HEK293T (cell line): ENCODE measurements at regions not wholly inside any gene's neighbourhood (a gene's known extent, or its start where the extent isn't known, plus 50 kb on each side); places are given as distances from the start of the nearest gene placed in this dataset.

ENCODE experiments used
- ARNT ChIP-seq: fragments of 450-650 bp; IDR thresholded peaks from 2 replicates; pipeline ENCODE4 v1.6.1; 2017; ENCODE audit warnings: mild to moderate bottlenecking
- BHLHE40 ChIP-seq: fragments of 450-650 bp; IDR thresholded peaks from 2 replicates; pipeline ENCODE4 v1.6.1; 2016; ENCODE audit warnings: mild to moderate bottlenecking, moderate library complexity, borderline replicate concordance
- ELF4 ChIP-seq: fragments of 450-650 bp; IDR thresholded peaks from 2 replicates; pipeline ENCODE4 v1.6.1; 2017; ENCODE audit warnings: antibody characterized with exemption
- FOXA1 ChIP-seq: fragments of 450-650 bp; IDR thresholded peaks from 2 replicates; pipeline ENCODE4 v1.6.1; 2016; ENCODE audit warnings: mild to moderate bottlenecking
- FOXK2 ChIP-seq: fragments of 450-650 bp; IDR thresholded peaks from 2 replicates; pipeline ENCODE4 v1.6.1; 2016; ENCODE audit warnings: mild to moderate bottlenecking
- FOXM1 ChIP-seq: fragments of 450-650 bp; IDR thresholded peaks from 2 replicates; pipeline ENCODE4 v1.6.1; 2017; ENCODE audit warnings: mild to moderate bottlenecking, borderline replicate concordance
- HDGF ChIP-seq: fragments of 450-650 bp; IDR thresholded peaks from 2 replicates; pipeline ENCODE4 v1.6.1; 2017; ENCODE audit warnings: antibody characterized with exemption, borderline replicate concordance
- NFRKB ChIP-seq: fragments of 450-650 bp; IDR thresholded peaks from 2 replicates; pipeline ENCODE4 v1.6.1; 2016; ENCODE audit warnings: mild to moderate bottlenecking, moderate library complexity
- SP1 ChIP-seq: fragments of 450-650 bp; IDR thresholded peaks from 2 replicates; pipeline ENCODE4 v1.6.1; 2017
- SUZ12 ChIP-seq: fragments of 450-650 bp; IDR thresholded peaks from 2 replicates; pipeline ENCODE4 v1.6.1; 2016; ENCODE audit warnings: mild to moderate bottlenecking
- TARDBP ChIP-seq: fragments of 450-650 bp; IDR thresholded peaks from 2 replicates; pipeline ENCODE4 v1.6.1; 2016
- ZNF384 ChIP-seq: fragments of 450-650 bp; IDR thresholded peaks from 2 replicates; pipeline ENCODE4 v1.6.1; 2016
- TF ChIP-seq, protein P1 (sequence below): fragments of 450-650 bp; IDR thresholded peaks from 2 replicates; pipeline ENCODE4 v1.6.1; 2016

DNA sequence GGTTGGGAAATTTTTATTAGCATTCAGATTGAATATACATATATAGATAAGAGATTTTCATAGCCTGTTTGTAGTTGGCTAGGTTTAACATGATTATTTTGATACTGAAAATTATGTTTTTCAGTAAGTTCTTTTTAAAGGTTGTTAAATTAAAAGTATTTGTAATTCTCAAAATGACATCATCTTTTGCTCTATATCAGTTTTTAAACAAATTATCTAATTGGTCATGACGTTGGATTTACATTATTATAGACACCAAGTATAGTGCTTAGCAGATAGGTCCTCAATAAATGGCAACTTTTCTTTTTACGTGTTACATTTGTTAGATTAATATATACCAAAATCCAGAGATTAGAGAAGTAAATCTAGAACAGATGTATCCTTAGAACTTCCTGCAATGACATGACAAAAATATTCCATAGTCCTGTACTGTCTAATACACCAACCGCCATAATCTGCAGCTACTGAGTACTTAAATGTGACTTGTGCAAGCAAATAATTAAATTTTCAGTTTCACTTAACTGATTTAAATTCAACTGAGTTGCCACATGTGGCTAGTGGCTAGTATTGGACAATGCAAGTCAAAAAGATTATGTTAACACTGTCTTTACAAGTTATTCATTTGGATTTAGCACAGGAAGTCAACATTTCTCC is 1613.1 kb upstream of the TENM3 start:
- TF ChIP-seq HDGF: no peak
- TF ChIP-seq FOXM1: no peak
- no peak for TF ChIP-seq TARDBP
- no peak for TF ChIP-seq FOXA1
- TF ChIP-seq, protein P1, sequence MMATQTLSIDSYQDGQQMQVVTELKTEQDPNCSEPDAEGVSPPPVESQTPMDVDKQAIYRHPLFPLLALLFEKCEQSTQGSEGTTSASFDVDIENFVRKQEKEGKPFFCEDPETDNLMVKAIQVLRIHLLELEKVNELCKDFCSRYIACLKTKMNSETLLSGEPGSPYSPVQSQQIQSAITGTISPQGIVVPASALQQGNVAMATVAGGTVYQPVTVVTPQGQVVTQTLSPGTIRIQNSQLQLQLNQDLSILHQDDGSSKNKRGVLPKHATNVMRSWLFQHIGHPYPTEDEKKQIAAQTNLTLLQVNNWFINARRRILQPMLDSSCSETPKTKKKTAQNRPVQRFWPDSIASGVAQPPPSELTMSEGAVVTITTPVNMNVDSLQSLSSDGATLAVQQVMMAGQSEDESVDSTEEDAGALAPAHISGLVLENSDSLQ: no peak
- no peak for TF ChIP-seq SP1
- no peak for TF ChIP-seq ELF4
- TF ChIP-seq ARNT: no peak
- TF ChIP-seq NFRKB: no peak
- no peak for TF ChIP-seq BHLHE40
- TF ChIP-seq FOXK2: no peak
- TF ChIP-seq ZNF384: no peak
- no peak for TF ChIP-seq SUZ12
